Mesodermal cell (in vitro differentiated cells): ENCODE measurements at regions not wholly inside any gene's neighbourhood (a gene's known extent, or its start where the extent isn't known, plus 50 kb on each side); places are given as distances from the start of the nearest gene placed in this dataset.

Experiments
- H3K27ac ChIP-seq: 2 replicates; pipeline ENCODE4 v1.7.0; 2013; ENCODE audit warnings: mild to moderate bottlenecking, low read depth, low read length, moderate library complexity; ENCODE audit not compliant: severe bottlenecking
- H3K36me3 ChIP-seq: 2 replicates; pipeline ENCODE4 v1.7.1; 2013; ENCODE audit warnings: mild to moderate bottlenecking, low read length, moderate library complexity; ENCODE audit not compliant: control insufficient read depth, insufficient read depth
- H3K4me1 ChIP-seq: one replicate; pipeline ENCODE4 v1.7.1; 2013; ENCODE audit warnings: mild to moderate bottlenecking, low read length; ENCODE audit not compliant: insufficient read depth, control insufficient read depth, poor library complexity, severe bottlenecking
- H3K4me3 ChIP-seq: 2 replicates; pipeline ENCODE4 v1.7.0; 2013; ENCODE audit warnings: low read length, control low read depth, mild to moderate bottlenecking; ENCODE audit not compliant: insufficient read depth, poor library complexity, severe bottlenecking; ENCODE audit errors: extremely low read depth
- H3K9me3 ChIP-seq: 2 replicates; pipeline ENCODE4 v1.7.1; 2013; ENCODE audit warnings: mild to moderate bottlenecking, low read length, moderate library complexity; ENCODE audit not compliant: control insufficient read depth
- WGBS, 2 experiments: methylation state at CpG; one replicate each; pipeline ENCODE4 v1.1.5; 2013; ENCODE audit warnings: missing lambda C conversion rate in 2 of 2; ENCODE audit not compliant: insufficient coverage in 2 of 2; 5-methylcytosine and 5-hydroxymethylcytosine counted together

GRCh38 chr5:4137781-4138180, 542.1 kb downstream of the IRX1 start:
- no peaks in the 10 kb centered on the region for H3K9me3 ChIP-seq
- no peaks in the 10 kb centered on the region for H3K36me3 ChIP-seq
- no peaks in the 10 kb centered on the region for H3K4me1 ChIP-seq
- no peak overlapping the region for H3K27ac ChIP-seq
- H3K4me3 ChIP-seq: no peak overlapping the region
- WGBS, 2 experiments: 83 to 86% methylated on average over 2 to 5 of the region's 7 CpGs

- H3K4me3 ChIP-seq: no peak overlapping the region
- no peaks in the 10 kb centered on the region for H3K4me1 ChIP-seq
- WGBS, 2 experiments: 42 to 51% methylated on average over 4 to 6 of the region's 6 CpGs
- no peaks in the 10 kb centered on the region for H3K9me3 ChIP-seq
- H3K27ac ChIP-seq: no peak overlapping the region
- H3K36me3 ChIP-seq: no peaks in the 10 kb centered on the region
Measured at GRCh38 chr5:4142842-4143241, 547.2 kb downstream of the IRX1 start.

- 89 to 92% methylated on average over 23 of the region's 23 CpGs for WGBS, 2 experiments
- no peaks in the 10 kb centered on the region for H3K9me3 ChIP-seq
- H3K4me3 ChIP-seq: no peak overlapping the region
- H3K36me3 ChIP-seq: no peaks in the 10 kb centered on the region
- no peaks in the 10 kb centered on the region for H3K4me1 ChIP-seq
- H3K27ac ChIP-seq: no peak overlapping the region
Measured at GRCh38 chr5:4144411-4145007, 548.9 kb downstream of the IRX1 start.

- 90 to 100% methylated on average over 1 to 2 of the region's 3 CpGs for WGBS, 2 experiments
- no peaks in the 10 kb centered on the region for H3K36me3 ChIP-seq
- no peaks in the 10 kb centered on the region for H3K9me3 ChIP-seq
- H3K27ac ChIP-seq: no peak overlapping the region
- no peak overlapping the region for H3K4me3 ChIP-seq
- no peaks in the 10 kb centered on the region for H3K4me1 ChIP-seq
Measured at GRCh38 chr5:4145511-4145910, 549.9 kb downstream of the IRX1 start.

- Histone ChIP-seq H3K36me3 (no peaks in the 10 kb centered on the region), H3K4me1 (no peaks in the 10 kb centered on the region), H3K9me3 (no peaks in the 10 kb centered on the region), H3K27ac (no peak overlapping the region), H3K4me3 (no peak overlapping the region)
- 93% methylated on average over 3 of the region's 3 CpGs for WGBS, 2 experiments
Measured at GRCh38 chr5:4148009-4148408, 552.4 kb downstream of the IRX1 start.

- no peak overlapping the region for H3K27ac ChIP-seq
- H3K36me3 ChIP-seq: no peaks in the 10 kb centered on the region
- H3K4me3 ChIP-seq: no peak overlapping the region
- H3K4me1 ChIP-seq: no peaks in the 10 kb centered on the region
- H3K9me3 ChIP-seq: no peaks in the 10 kb centered on the region
- 51 to 59% methylated on average over 3 of the region's 3 CpGs for WGBS, 2 experiments
Measured at GRCh38 chr5:4150067-4150466, 554.4 kb downstream of the IRX1 start.

GRCh38 chr5:4156153-4156552, 560.5 kb downstream of the IRX1 start:
- Histone ChIP-seq H3K4me1 (no peaks in the 10 kb centered on the region), H3K27ac (no peak overlapping the region), H3K4me3 (no peak overlapping the region), H3K36me3 (no peaks in the 10 kb centered on the region), H3K9me3 (no peaks in the 10 kb centered on the region)
- no CpG with 5 or more reads among the region's 1 CpG for WGBS, 2 experiments

- H3K4me1 ChIP-seq: no peaks in the 10 kb centered on the region
- H3K36me3 ChIP-seq: no peaks in the 10 kb centered on the region
- H3K27ac ChIP-seq: no peak overlapping the region
- H3K4me3 ChIP-seq: no peak overlapping the region
- H3K9me3 ChIP-seq: no peaks in the 10 kb centered on the region
Measured at GRCh38 chr5:4156889-4157288, 561.3 kb downstream of the IRX1 start.

GRCh38 chr5:4158750-4159447, 563.3 kb downstream of the IRX1 start:
- H3K4me1 ChIP-seq: no peaks in the 10 kb centered on the region
- no CpG with 5 or more reads among the region's 3 CpGs for WGBS, 2 experiments
- H3K4me3 ChIP-seq: no peak overlapping the region
- no peak overlapping the region for H3K27ac ChIP-seq
- H3K36me3 ChIP-seq: no peaks in the 10 kb centered on the region
- H3K9me3 ChIP-seq: no peaks in the 10 kb centered on the region

- no peak overlapping the region for H3K27ac ChIP-seq
- H3K4me1 ChIP-seq: no peaks in the 10 kb centered on the region
- no peak overlapping the region for H3K4me3 ChIP-seq
- H3K9me3 ChIP-seq: no peaks in the 10 kb centered on the region
- WGBS, 2 experiments: 94 to 100% methylated on average over 2 of the region's 5 CpGs
- H3K36me3 ChIP-seq: no peaks in the 10 kb centered on the region
Measured at GRCh38 chr5:4159681-4160080, 564.0 kb downstream of the IRX1 start.

- Histone ChIP-seq H3K27ac (no peak overlapping the region), H3K4me1 (no peaks in the 10 kb centered on the region), H3K36me3 (no peaks in the 10 kb centered on the region), H3K4me3 (no peak overlapping the region), H3K9me3 (no peaks in the 10 kb centered on the region)
- WGBS, 2 experiments: 86 to 95% methylated on average over 2 to 4 of the region's 6 CpGs
Measured at GRCh38 chr5:4164167-4164566, 568.5 kb downstream of the IRX1 start.
